HL-60 (cell line): ENCODE measurements at regions not wholly inside any gene's neighbourhood (a gene's known extent, or its start where the extent isn't known, plus 50 kb on each side); places are given as distances from the start of the nearest gene placed in this dataset.

Source experiments
- DNase-seq, 2 experiments: peaks; one replicate each; pipeline ENCODE4 v3.0.0-alpha.2; 2010 to 2020; ENCODE audit warnings: low read depth in 1 of 2, low spot score in 1 of 2
- H3K27ac ChIP-seq: fragments of 250-450 bp; sonication (Bioruptor Pico); replicated peaks from 2 replicates; pipeline ENCODE4 v1.5.1; 2020; ENCODE audit warnings: mild to moderate bottlenecking, moderate library complexity
- H3K27me3 ChIP-seq: fragments of 250-450 bp; sonication (Bioruptor Pico); 2 replicates; pipeline ENCODE4 v1.5.1; 2021; ENCODE audit warnings: mild to moderate bottlenecking, moderate library complexity; ENCODE audit not compliant: insufficient read depth, poor library complexity, severe bottlenecking
- H3K4me3 ChIP-seq: replicated peaks from 2 replicates; pipeline ENCODE4 v1.5.1; 2011; ENCODE audit warnings: mild to moderate bottlenecking, control low read depth, low read length; ENCODE audit not compliant: insufficient read depth
- CTCF ChIP-seq: IDR thresholded peaks from one replicate; pipeline ENCODE4 v1.5.1; 2011; ENCODE audit warnings: low read length, control low read depth, inconsistent platforms; ENCODE audit not compliant: insufficient read depth
- GABPA ChIP-seq: IDR thresholded peaks from 2 replicates; pipeline ENCODE4 v1.6.1; 2012; ENCODE audit warnings: low read depth
- POLR2AphosphoS5 ChIP-seq: IDR thresholded peaks from 2 replicates; pipeline ENCODE4 v1.6.1; 2012; ENCODE audit warnings: low read depth
- REST ChIP-seq: IDR thresholded peaks from 2 replicates; pipeline ENCODE4 v1.6.1; 2012; ENCODE audit warnings: low read depth; ENCODE audit not compliant: insufficient replicate concordance
- SPI1 ChIP-seq: IDR thresholded peaks from 2 replicates; pipeline ENCODE4 v1.6.1; 2012; ENCODE audit warnings: low read depth, mild to moderate bottlenecking, borderline replicate concordance

- TF ChIP-seq POLR2AphosphoS5, result no peak
- TF ChIP-seq GABPA, result no peak
- TF ChIP-seq REST, result no peak
- no peak for TF ChIP-seq CTCF
- TF ChIP-seq SPI1, result no peak
- Histone ChIP-seq H3K4me3 (no peak overlapping the region), H3K27ac (no peak overlapping the region), H3K27me3 (peaks cover 2% of the 10 kb centered on the region)
- DNase-seq, result no peak
Observed at GRCh38 chr9:131805803-131806202, 65.9 kb upstream of the RAPGEF1 start.

- no peak for DNase-seq
- TF ChIP-seq REST (no peak), CTCF (no peak), GABPA (no peak), SPI1 (no peak), POLR2AphosphoS5 (no peak)
- Histone ChIP-seq H3K4me3 (no peak overlapping the region), H3K27me3 (peaks cover 2% of the 10 kb centered on the region), H3K27ac (no peak overlapping the region)
Observed at GRCh38 chr9:131804826-131805225, 65.0 kb upstream of the RAPGEF1 start.

GRCh38 chr9:131803758-131804411 is 64.0 kb upstream of the RAPGEF1 start:
- H3K27me3 ChIP-seq, result peaks cover 2% of the 10 kb centered on the region
- H3K4me3 ChIP-seq, result no peak overlapping the region
- DNase-seq, result no peak
- H3K27ac ChIP-seq, result no peak overlapping the region
- TF ChIP-seq CTCF (no peak), REST (peak; percentile 46), GABPA (no peak), SPI1 (no peak), POLR2AphosphoS5 (no peak)
